ENCODE measurements at regions not wholly inside any gene's neighbourhood (a gene's known extent, or its start where the extent isn't known, plus 50 kb on each side); places are given as distances from the start of the nearest gene placed in this dataset.

DNA sequence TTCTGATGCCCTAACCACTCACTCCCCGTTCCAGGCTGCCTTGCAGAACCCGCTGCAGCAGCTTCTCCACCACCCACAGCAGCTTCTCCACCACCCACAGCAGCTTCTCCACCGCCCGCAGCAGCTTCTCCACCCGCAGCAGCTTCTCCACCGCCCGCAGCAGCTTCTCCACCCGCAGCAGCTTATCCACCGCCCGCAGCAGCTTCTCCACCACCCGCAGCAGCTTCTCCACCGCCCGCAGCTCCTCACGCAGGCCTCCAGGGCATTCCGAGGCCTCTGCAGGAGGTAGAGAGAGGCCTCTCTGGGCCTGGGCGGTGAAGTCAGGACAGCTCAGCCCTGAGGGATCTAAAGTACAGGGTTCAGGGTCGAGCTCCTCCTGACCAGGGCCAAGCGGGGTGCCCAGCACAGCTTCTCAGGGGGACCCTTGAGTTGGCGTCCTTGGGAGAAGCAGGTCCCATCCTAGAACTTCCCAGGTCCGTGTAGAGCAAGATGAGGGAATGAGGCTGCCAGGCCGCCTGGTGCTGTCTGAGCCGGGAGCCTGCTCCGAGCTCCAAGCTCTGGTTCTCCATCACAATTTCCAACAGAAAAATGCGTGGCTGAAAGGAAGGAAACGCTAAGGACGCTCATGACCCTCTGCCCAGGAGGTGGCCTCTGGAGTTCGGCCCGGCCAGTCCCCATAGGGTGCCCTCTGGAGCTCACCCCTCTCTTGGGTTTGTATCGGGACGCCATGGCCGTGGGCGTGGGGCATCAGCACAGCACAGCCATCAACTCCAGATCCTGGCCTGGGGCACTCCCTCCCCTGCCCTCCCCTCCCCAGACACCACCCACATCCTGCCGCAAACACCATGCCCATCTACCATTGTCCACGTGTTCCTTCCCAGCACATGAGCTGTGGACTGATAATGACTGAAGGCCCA, 528.6 kb downstream of the BRD1 start:
- DNase-seq: peak in 1 of 4 donors; percentile 18
- Histone ChIP-seq H3K27me3 (peaks cover 0 to 27% of the 10 kb centered on the region in 2 donors), H3K9me3 (peaks cover 0 to 7% of the 10 kb centered on the region in 2 donors), H3K4me3 (no peak overlapping the region), H3K4me1 (no peaks in the 10 kb centered on the region), H3K36me3 (no peaks in the 10 kb centered on the region), H3K27ac (no peak overlapping the region)
- intact Hi-C loops (cut with DNase I): no loop called here
- TF ChIP-seq, protein P1, sequence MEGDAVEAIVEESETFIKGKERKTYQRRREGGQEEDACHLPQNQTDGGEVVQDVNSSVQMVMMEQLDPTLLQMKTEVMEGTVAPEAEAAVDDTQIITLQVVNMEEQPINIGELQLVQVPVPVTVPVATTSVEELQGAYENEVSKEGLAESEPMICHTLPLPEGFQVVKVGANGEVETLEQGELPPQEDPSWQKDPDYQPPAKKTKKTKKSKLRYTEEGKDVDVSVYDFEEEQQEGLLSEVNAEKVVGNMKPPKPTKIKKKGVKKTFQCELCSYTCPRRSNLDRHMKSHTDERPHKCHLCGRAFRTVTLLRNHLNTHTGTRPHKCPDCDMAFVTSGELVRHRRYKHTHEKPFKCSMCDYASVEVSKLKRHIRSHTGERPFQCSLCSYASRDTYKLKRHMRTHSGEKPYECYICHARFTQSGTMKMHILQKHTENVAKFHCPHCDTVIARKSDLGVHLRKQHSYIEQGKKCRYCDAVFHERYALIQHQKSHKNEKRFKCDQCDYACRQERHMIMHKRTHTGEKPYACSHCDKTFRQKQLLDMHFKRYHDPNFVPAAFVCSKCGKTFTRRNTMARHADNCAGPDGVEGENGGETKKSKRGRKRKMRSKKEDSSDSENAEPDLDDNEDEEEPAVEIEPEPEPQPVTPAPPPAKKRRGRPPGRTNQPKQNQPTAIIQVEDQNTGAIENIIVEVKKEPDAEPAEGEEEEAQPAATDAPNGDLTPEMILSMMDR (IDR thresholded peaks at IDR 0.05): no peak
- ATAC-seq: no peak

DNA sequence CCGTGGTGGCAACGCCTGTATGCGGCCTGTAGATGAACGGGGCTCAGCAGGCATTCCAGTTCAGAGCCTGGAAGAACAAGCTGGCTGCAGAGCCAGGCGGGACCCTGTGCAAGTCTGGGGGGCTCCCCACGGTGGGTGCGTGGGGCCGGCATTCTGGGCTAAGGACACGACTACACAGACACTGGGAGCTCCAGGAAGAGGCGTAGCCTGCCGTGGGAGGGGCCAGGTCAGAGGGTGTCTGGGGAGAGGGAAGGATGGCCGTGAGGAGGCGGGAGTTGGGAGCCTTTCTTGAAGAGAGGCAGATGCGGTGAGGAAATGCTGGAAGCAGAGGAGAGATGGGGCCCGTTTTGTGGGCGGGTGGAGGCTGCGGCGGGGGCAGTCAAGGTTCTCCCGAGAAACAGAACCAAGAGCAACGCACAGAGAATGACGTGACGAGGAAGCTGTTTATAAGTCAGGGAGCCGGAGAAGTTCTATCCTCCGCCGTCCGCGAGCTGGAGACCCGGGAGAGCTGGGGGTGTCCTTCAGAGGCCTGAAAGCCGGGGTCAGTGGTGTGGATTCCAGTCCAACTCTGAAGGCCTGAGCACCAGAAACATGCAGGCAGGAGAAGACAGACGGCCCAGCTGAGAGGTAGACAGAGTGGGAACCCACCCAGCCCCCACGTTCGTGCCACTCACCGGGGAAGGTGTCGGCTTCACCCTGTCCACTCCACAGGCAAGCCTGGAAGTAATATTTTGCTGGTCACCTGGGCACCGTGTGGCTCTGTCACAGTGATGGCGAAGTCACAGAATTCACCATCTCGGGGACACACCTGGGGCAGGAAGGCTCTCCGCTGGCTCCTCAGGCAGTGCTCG, 529.6 kb downstream of the BRD1 start:
- no peak overlapping the region for H3K4me3 ChIP-seq
- peaks cover 0 to 19% of the 10 kb centered on the region in 2 donors for H3K27me3 ChIP-seq
- H3K9me3 ChIP-seq: peaks cover 0 to 15% of the 10 kb centered on the region in 2 donors
- no peaks in the 10 kb centered on the region for H3K4me1 ChIP-seq
- intact Hi-C loops (cut with DNase I): no loop called here
- ATAC-seq: no peak
- TF ChIP-seq, protein P1 (IDR thresholded peaks at IDR 0.05): no peak
- H3K36me3 ChIP-seq: no peaks in the 10 kb centered on the region
- H3K27ac ChIP-seq: no peak overlapping the region
- DNase-seq: peak in 1 of 4 donors; percentile 12

GRCh38 chr22:49297286-49297870, 530.3 kb downstream of the BRD1 start:
- DNase-seq: peak in 1 of 4 donors; percentile 22
- intact Hi-C loops (cut with DNase I): no loop called here
- Histone ChIP-seq H3K9me3 (peaks cover 0 to 17% of the 10 kb centered on the region in 2 donors), H3K27ac (no peak overlapping the region), H3K36me3 (no peaks in the 10 kb centered on the region), H3K4me1 (no peaks in the 10 kb centered on the region), H3K4me3 (no peak overlapping the region), H3K27me3 (peaks cover 0 to 24% of the 10 kb centered on the region in 2 donors)
- TF ChIP-seq, protein P1 (IDR thresholded peaks at IDR 0.05): no peak
- no peak for ATAC-seq

GRCh38 chr22:49296561-49296960, 531.1 kb downstream of the BRD1 start:
- Histone ChIP-seq H3K9me3 (peaks cover 0 to 17% of the 10 kb centered on the region in 2 donors), H3K36me3 (no peaks in the 10 kb centered on the region), H3K27ac (no peak overlapping the region), H3K4me1 (no peaks in the 10 kb centered on the region), H3K27me3 (peaks cover 0 to 24% of the 10 kb centered on the region in 2 donors), H3K4me3 (no peak overlapping the region)
- intact Hi-C loops (cut with DNase I): no loop called here
- no peak for ATAC-seq
- TF ChIP-seq, protein P1 (IDR thresholded peaks at IDR 0.05): no peak
- DNase-seq: peak in 1 of 4 donors; percentile 9

Data from left lung (tissue), 4 donors.